Muscle of leg (tissue), 3 donors: ENCODE measurements at regions not wholly inside any gene's neighbourhood (a gene's known extent, or its start where the extent isn't known, plus 50 kb on each side); places are given as distances from the start of the nearest gene placed in this dataset.
"Not testable (repeated sequence)": the region's sequence is repeated elsewhere in the genome, so short reads cannot be mapped to it uniquely, and the experiment has no call there.

Experiments
- DNase-seq: peaks from one replicate; pipeline ENCODE4 v3.0.0; 2013
- H3K27ac ChIP-seq: one replicate; pipeline ENCODE4 v1.5.1; 2013; ENCODE audit warnings: mild to moderate bottlenecking, low read length, control low read depth
- H3K27me3 ChIP-seq: one replicate; pipeline ENCODE4 v1.6.1; 2013; ENCODE audit warnings: low read length; ENCODE audit not compliant: control insufficient read depth, insufficient read depth
- H3K36me3 ChIP-seq: one replicate; pipeline ENCODE4 v1.6.1; 2013; ENCODE audit warnings: low read length; ENCODE audit not compliant: control insufficient read depth, insufficient read depth
- H3K4me1 ChIP-seq: one replicate; pipeline ENCODE4 v1.6.1; 2013; ENCODE audit warnings: low read length; ENCODE audit not compliant: control insufficient read depth, insufficient read depth
- H3K4me3 ChIP-seq: one replicate; pipeline ENCODE4 v1.5.1; 2013; ENCODE audit warnings: low read length, control low read depth
- H3K9me3 ChIP-seq: replicated peaks from 2 replicates; pipeline ENCODE4 v1.6.1; 2013; ENCODE audit warnings: low read depth, low read length; ENCODE audit not compliant: control insufficient read depth
- WGBS: methylation state at CpG from one replicate; pipeline ENCODE4 v1.1.5; 2013; ENCODE audit warnings: missing lambda C conversion rate; ENCODE audit not compliant: insufficient coverage; 5-methylcytosine and 5-hydroxymethylcytosine counted together

DNA sequence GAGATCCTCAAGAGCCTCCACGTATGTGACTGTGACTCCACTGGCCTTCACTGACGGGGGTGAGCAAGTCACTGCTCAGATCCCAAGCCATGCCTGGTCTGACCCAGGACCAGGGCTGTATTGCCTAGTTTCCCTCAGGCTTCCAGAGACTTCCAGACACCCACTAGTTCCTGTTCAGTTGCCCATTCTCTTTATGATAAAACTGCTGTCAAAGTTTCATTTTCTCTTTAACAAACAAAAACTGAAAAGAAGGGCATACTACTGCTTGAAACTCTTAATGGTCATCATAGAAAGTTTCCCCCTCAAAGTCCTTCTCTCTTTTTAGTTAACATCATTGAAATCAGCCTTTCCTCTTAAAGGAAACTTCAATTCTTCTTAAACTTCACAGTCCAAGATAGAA is 105.7 kb upstream of the GHR start:
- 83% methylated on average over 2 of the region's 2 CpGs for WGBS
- Histone ChIP-seq H3K4me3 (no peak overlapping the region), H3K36me3 (no peaks in the 10 kb centered on the region), H3K4me1 (no peaks in the 10 kb centered on the region), H3K27ac (no peak overlapping the region), H3K27me3 (no peaks in the 10 kb centered on the region), H3K9me3 (peaks cover 6% of the 10 kb centered on the region)
- no peak for DNase-seq

DNA sequence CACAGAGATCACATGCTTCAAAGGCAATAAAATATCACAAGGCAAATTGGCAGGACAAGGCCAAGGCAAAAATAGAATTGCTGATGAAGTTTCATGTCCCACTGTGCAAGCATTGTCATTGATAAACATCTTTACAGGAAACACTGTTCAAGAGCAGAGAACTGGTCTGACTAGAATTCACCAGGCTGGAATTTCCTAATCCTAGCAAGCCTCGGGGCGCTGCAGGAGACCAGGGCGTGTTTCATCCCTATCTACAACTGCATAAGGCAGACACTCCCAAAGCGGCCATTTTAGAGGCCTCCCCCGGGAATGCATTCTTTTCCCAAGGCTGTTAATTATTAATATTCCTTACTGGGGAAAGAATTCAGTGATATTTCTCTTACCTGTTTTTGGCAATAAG is 103.7 kb upstream of the GHR start:
- DNase-seq, H3K4me3 ChIP-seq, H3K27ac ChIP-seq, H3K9me3 ChIP-seq, H3K27me3 ChIP-seq, H3K36me3 ChIP-seq, H3K4me1 ChIP-seq: not testable (repeated sequence)
- no CpG with 5 or more reads among the region's 5 CpGs for WGBS

DNA sequence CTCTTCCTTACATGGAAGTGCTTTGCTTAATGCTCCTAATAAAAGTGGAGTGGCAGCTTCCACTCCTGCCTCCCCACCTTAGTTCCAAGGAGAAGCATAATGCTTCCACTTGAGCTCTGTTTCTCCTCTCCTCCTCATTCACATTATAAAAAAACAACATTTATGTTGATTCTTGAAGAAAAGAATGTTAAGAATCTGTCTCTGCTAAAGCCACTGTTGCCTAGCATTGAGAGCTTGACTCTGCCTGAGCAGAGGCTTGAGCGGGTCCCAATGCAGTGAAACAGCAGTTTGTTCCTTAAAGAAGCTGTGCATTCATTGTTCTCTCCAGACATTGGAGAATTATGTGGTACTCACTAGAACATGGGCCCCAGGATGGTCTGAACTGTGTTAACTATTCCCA is 101.5 kb upstream of the GHR start:
- 50% methylated on average over 1 of the region's 1 CpG for WGBS
- no peaks in the 10 kb centered on the region for H3K36me3 ChIP-seq

DNA sequence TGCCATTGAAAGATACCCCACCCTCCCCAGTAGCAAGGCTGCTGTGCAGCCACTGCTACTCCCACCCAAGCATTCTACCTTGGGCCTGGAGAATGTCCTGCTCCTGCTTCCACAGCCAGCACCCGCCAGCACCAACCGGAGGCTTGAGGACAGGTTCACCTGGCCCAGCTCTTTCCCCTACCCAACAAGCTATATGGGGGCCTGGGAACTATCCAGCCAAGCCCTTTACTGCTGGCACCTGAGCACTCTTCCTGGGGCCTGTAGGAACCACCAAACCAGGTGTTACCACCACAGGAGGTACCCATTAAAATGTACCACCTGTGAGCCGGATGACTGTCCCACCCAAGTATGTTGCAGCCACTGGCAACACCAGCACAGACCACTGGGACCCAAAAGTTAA is 86.1 kb upstream of the GHR start:
- 94% methylated on average over 3 of the region's 3 CpGs for WGBS
- Histone ChIP-seq H3K27me3 (no peaks in the 10 kb centered on the region), H3K36me3 (no peaks in the 10 kb centered on the region), H3K9me3 (peaks cover 10% of the 10 kb centered on the region), H3K4me1 (no peaks in the 10 kb centered on the region), H3K4me3 (no peak overlapping the region), H3K27ac (no peak overlapping the region)
- DNase-seq = no peak

More for the DNA sequence above, 101.5 kb upstream of the GHR start:
- DNase-seq = no peak
- Histone ChIP-seq H3K4me1 (no peaks in the 10 kb centered on the region), H3K27me3 (no peaks in the 10 kb centered on the region), H3K9me3 (peaks cover 6% of the 10 kb centered on the region), H3K4me3 (no peak overlapping the region), H3K27ac (no peak overlapping the region)

- no peak for DNase-seq
- no peaks in the 10 kb centered on the region for H3K27me3 ChIP-seq
- H3K9me3 ChIP-seq = peaks cover 10% of the 10 kb centered on the region
- no peak overlapping the region for H3K4me3 ChIP-seq
- H3K27ac ChIP-seq = no peak overlapping the region
- no peaks in the 10 kb centered on the region for H3K4me1 ChIP-seq
- H3K36me3 ChIP-seq = no peaks in the 10 kb centered on the region
- WGBS = 81% methylated on average over 2 of the region's 3 CpGs
These were observed 85.6 kb upstream of the GHR start for GRCh38 chr5:42337607-42338006.

DNA sequence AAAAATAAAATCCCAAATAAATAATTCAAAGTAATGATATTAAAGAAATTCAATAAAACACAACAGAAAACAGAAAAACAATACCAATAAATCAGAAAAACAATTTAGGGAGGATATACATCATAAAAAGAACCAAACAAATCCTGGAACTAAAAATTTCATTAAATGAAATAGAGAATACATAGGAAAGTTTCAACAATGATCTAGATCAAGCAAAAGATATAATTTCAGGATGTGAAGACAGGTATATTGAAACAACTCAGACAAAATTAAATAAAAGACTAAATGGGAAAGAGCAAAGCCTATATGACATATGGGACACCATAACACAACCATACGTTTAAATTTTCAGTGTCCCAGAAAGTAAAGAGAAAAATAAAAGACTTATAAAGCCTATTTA is 85.1 kb upstream of the GHR start:
- no CpG with 5 or more reads among the region's 1 CpG for WGBS
- DNase-seq = no peak
- no peak overlapping the region for H3K27ac ChIP-seq
- no peaks in the 10 kb centered on the region for H3K27me3 ChIP-seq
- H3K9me3 ChIP-seq = peaks cover 10% of the 10 kb centered on the region
- no peaks in the 10 kb centered on the region for H3K36me3 ChIP-seq
- H3K4me1 ChIP-seq = no peaks in the 10 kb centered on the region
- H3K4me3 ChIP-seq = no peak overlapping the region

DNA sequence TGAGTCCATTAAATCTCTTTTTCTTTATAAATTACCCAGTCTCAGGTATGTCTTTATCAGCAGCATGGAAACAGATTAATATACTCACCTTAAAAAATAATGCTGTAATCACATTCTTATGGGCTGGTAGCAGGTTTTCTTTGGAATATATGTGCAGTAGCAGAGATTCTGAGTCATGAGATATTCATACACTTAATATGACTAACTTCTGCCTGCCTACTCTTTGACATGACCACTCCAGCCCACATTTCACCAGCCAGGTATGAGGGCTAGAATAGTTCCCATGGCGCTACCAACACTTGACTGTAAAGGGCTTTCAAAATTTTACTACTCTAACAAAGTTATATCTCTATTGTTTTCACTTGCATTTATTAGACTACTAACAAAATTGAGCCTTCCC is 74.1 kb upstream of the GHR start:
- no peak for DNase-seq
- 63% methylated on average over 1 of the region's 1 CpG for WGBS
- H3K4me3 ChIP-seq = no peak overlapping the region
- no peaks in the 10 kb centered on the region for H3K4me1 ChIP-seq
- H3K9me3 ChIP-seq = peaks cover 4% of the 10 kb centered on the region
- H3K27me3 ChIP-seq = no peaks in the 10 kb centered on the region
- no peak overlapping the region for H3K27ac ChIP-seq
- H3K36me3 ChIP-seq = no peaks in the 10 kb centered on the region

DNA sequence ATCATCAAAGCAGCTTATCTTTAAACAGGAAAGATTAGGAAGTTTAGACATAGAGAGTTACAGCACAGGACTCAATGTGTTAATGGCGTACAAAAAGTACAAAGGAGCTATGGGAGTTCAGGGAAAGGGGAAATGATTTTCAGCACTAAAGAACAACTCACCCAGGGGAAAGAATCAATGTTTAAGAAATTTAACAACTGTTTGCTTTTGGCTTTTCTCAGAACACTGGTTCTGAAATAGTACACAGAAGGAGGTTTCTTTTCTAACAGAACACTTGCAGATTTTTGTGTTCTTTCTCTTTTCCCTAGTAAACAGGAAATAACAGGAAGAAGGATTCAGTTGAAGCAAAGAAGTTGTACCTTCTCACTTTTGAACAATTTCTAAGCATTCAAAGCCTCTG is 71.3 kb upstream of the GHR start:
- Histone ChIP-seq H3K4me3 (no peak overlapping the region), H3K4me1 (no peaks in the 10 kb centered on the region), H3K27ac (peak overlapping the region; percentile 7), H3K9me3 (peaks cover 4% of the 10 kb centered on the region), H3K27me3 (no peaks in the 10 kb centered on the region), H3K36me3 (no peaks in the 10 kb centered on the region)
- no CpG with 5 or more reads among the region's 1 CpG for WGBS
- DNase-seq = peak; percentile 66

DNA sequence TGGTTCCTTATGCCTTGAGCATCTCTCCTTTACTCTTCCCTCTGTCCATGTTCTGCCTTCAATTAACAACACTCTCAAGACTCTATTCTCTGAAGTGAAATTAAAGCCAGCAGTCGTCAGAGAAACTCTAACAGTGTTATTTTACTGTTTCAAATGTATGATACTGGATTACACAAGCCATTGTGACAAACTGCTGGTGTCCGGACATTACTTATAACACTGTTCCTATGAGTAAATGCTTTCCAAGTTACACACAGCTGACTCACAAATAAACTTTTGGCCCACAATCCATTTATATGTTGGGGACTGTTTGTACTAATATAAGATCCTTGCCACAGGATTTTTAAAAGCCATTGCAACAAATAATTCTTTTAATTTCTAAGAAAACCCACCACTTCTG is 63.2 kb upstream of the GHR start:
- H3K4me3 ChIP-seq = no peak overlapping the region
- no peak overlapping the region for H3K27ac ChIP-seq
- DNase-seq = peak; percentile 65
- no peaks in the 10 kb centered on the region for H3K27me3 ChIP-seq
- no peaks in the 10 kb centered on the region for H3K4me1 ChIP-seq
- no CpG with 5 or more reads among the region's 2 CpGs for WGBS
- H3K9me3 ChIP-seq = no peaks in the 10 kb centered on the region
- H3K36me3 ChIP-seq = no peaks in the 10 kb centered on the region

DNA sequence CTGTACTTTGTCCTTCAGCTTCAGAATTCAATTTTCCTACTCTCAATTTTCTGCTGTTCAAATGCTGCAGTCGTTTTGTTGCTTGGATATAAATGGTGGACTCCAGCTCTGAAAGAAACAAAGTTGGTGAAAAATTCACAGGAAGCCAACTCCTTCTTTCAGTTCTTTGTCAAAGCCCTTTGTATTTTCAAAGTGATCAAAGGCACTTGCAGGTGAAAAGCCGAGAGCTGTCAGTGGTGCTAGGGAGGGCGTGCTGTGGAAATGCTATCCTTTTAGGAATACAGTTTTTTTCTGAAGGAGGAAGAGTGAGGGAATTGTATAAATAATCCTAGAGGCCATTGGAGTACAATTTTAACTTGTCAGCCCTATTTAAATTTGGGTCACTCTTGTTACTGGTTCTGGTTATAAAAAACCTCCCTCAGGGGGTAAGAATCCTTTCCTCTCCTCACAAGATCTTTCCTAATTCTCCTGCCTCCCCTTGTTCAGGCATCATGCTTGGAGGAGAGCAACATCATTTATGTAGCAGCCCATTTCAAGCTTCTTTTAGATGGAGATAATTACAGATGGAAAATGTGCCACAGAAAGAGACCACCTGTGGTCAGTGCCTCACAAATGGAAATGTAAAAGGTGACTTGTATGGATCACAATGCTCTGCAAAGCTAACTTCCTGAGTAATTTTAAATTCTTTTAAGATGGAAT is 62.5 kb upstream of the GHR start:
- 25% methylated on average over 2 of the region's 3 CpGs for WGBS
- Histone ChIP-seq H3K27me3 (no peaks in the 10 kb centered on the region), H3K4me3 (no peak overlapping the region), H3K9me3 (no peaks in the 10 kb centered on the region), H3K36me3 (no peaks in the 10 kb centered on the region), H3K27ac (no peak overlapping the region), H3K4me1 (no peaks in the 10 kb centered on the region)
- no peak for DNase-seq

DNA sequence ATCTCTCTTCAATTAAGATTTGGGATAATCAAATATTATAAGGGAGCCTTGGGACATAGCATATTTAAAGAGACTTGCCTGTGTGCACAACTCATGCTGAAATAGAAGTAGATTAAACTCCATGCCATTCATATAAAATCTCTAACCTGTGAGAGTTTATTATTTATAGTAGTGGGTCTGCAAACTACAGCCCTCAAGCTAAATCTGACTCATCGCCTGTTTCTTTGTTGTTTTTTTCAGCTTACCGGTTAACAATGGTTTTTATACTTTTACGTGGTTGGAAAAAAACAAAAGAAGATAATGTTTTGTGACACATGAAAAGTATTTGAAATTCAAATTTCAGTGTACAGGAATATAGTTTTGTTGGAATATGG is 61.9 kb upstream of the GHR start:
- no peak for DNase-seq
- H3K9me3 ChIP-seq = no peaks in the 10 kb centered on the region
- H3K27ac ChIP-seq = no peak overlapping the region
- no peak overlapping the region for H3K4me3 ChIP-seq
- H3K36me3 ChIP-seq = no peaks in the 10 kb centered on the region
- H3K4me1 ChIP-seq = no peaks in the 10 kb centered on the region
- H3K27me3 ChIP-seq = no peaks in the 10 kb centered on the region
- 65% methylated on average over 2 of the region's 3 CpGs for WGBS
